Heart right ventricle (tissue), 16 donors: ENCODE measurements at regions not wholly inside any gene's neighbourhood (a gene's known extent, or its start where the extent isn't known, plus 50 kb on each side); places are given as distances from the start of the nearest gene placed in this dataset.

Source experiments
- ATAC-seq, 8 donors: fragments of 200-7000 bp; cut with Tn5 transposase; one replicate each; pipeline ENCODE4 v1.9.1; 2020; ENCODE audit warnings: mild to moderate bottlenecking in 8 of 8, moderate library complexity in 8 of 8, moderate number of reproducible peaks in 1 of 8
- DNase-seq, 2 donors: peaks; one replicate each; pipeline ENCODE4 v3.0.0-alpha.2; 2020
- H3K27ac ChIP-seq, 10 donors: fragments of 200-600 bp; sonication (generic) in 2 of 10; one replicate each; pipeline versions ENCODE4 v1.5.0 to v1.8.0; 2020 to 2022; ENCODE audit warnings: mild to moderate bottlenecking in 3 of 10
- H3K27me3 ChIP-seq, 7 donors: fragments of 200-600 bp; one replicate each; pipeline ENCODE4 v1.8.0; 2021 to 2022; ENCODE audit warnings: mild to moderate bottlenecking in 2 of 7
- H3K36me3 ChIP-seq, 9 donors: fragments of 200-600 bp; sonication (generic) in 1 of 9; one replicate each; pipeline versions ENCODE4 v1.5.0 to v1.8.0; 2020 to 2022; ENCODE audit warnings: mild to moderate bottlenecking in 2 of 9
- H3K4me1 ChIP-seq, 9 donors: fragments of 200-600 bp; sonication (generic) in 1 of 9; one replicate each; pipeline versions ENCODE4 v1.5.0 to v1.8.0; 2020 to 2022; ENCODE audit warnings: mild to moderate bottlenecking in 4 of 9
- H3K4me3 ChIP-seq, 10 donors: fragments of 200-600 bp; sonication (generic) in 2 of 10; one replicate each; pipeline versions ENCODE4 v1.5.0 to v1.8.0; 2020 to 2022; ENCODE audit warnings: mild to moderate bottlenecking in 7 of 10, moderate library complexity in 2 of 10
- H3K9me3 ChIP-seq, 11 donors: fragments of 200-600 bp in 10 of 11; sonication (generic) in 2 of 11; one replicate each; pipeline versions ENCODE4 v1.5.0 to v1.8.0; 2013 to 2022; ENCODE audit warnings: mild to moderate bottlenecking in 2 of 11, control low read depth in 1 of 11, moderate library complexity in 1 of 11
- CTCF ChIP-seq, 9 donors: fragments of 200-600 bp; sonication (generic) in 2 of 9; IDR thresholded peaks; one replicate each; pipeline versions ENCODE4 v1.5.0 to v1.8.0; 2021 to 2022; ENCODE audit warnings: antibody characterized with exemption in 9 of 9, mild to moderate bottlenecking in 5 of 9, moderate library complexity in 1 of 9
- WGBS, 2 donors: extraction: QIAGEN DNeasy Blood & Tissue Kit; methylation state at CpG; one replicate each; pipeline ENCODE4 v1.1.7; 2013; ENCODE audit warnings: inconsistent platforms in 1 of 2; 5-methylcytosine and 5-hydroxymethylcytosine counted together
- intact Hi-C, 10 donors: fragments of 100-400 bp; cut with DNase I; formaldehyde crosslinking; loops; one replicate each; pipeline versions ENCODE4 v1.11.1 to v1.14.2; 2022
- donor health status: Arrhythmogenic right ventricular cardiomyopathy.
- donor health status: ischemic (EF 13 %, LVEDD 7.1; RV severe dilation, severe dysfunction).
- donor health status: healthy with polysubstance abuse.
- donor health status: DM: no; HTN: yes; CAD: no.
- donor health status: DM: no; HTN: no; CAD: no.
- donor health status: ischemic (EF 25% LVEDD 6.9; RV normal size, moderate dysfunction).
- donor health status: ischemic (EF 25% LVEDD 5.7; RV mildly dilated, moderate dysfunction).
- donor health status: healthy.
- donor health status: DM: yes; HTN: yes; CAD: no.
- donor health status: Ischemic cardiomyopathy.
- donor health status: ischemic (EF 35%, LVEDD 5.7; RV mildly dilated, moderate dysfunction).
- donor health status: nonischemic (EF 11% LVEDD 7.7; RV severe dilation, severe dysfunction).
- donor health status: DM: yes; HTN: yes; CAD: no.
- donor health status: PGD.
- donor health status: ischemic (EF 29% LVEDD 5.4; RV normal size, mild dysfunction).
- donor health status: nonischemic (EF 23%, LVEDD 6.1; RV moderate dilation, normal function).

GRCh38 chr16:85210423-85211169 lies 98.3 kb upstream of the CIBAR2 start:
- H3K27ac ChIP-seq, result peak overlapping the region in 1 of 10 donors; percentile 25

GRCh38 chr16:85211271-85211801 lies 99.1 kb upstream of the CIBAR2 start:
- intact Hi-C loops, result no loop called here
- ATAC-seq (no peak), DNase-seq (peak in 1 of 2 donors; percentile 15)
- WGBS, 2 donors, result 93 to 97% methylated on average over 17 of the region's 17 CpGs
- Histone ChIP-seq H3K9me3 (no peaks in the 10 kb centered on the region), H3K27me3 (no peaks in the 10 kb centered on the region), H3K4me1 (peaks cover 9 to 60% (median 27%) of the 10 kb centered on the region in 9 donors), H3K27ac (no peak overlapping the region), H3K36me3 (no peaks in the 10 kb centered on the region), H3K4me3 (no peak overlapping the region)
- no peak for TF ChIP-seq CTCF (IDR thresholded peaks at IDR 0.05)

More at GRCh38 chr16:85210423-85211169, 98.3 kb upstream of the CIBAR2 start:
- intact Hi-C loops, result no loop called here
- ATAC-seq, result no peak
- Histone ChIP-seq H3K4me1 (peaks cover 13 to 68% (median 34%) of the 10 kb centered on the region in 9 donors), H3K27me3 (no peaks in the 10 kb centered on the region), H3K9me3 (no peaks in the 10 kb centered on the region), H3K4me3 (no peak overlapping the region), H3K36me3 (no peaks in the 10 kb centered on the region)
- WGBS, 2 donors, result 78 to 82% methylated on average over 8 of the region's 8 CpGs
- peak in 1 of 2 donors; percentile 6 for DNase-seq
- TF ChIP-seq CTCF (IDR thresholded peaks at IDR 0.05), result no peak

DNA sequence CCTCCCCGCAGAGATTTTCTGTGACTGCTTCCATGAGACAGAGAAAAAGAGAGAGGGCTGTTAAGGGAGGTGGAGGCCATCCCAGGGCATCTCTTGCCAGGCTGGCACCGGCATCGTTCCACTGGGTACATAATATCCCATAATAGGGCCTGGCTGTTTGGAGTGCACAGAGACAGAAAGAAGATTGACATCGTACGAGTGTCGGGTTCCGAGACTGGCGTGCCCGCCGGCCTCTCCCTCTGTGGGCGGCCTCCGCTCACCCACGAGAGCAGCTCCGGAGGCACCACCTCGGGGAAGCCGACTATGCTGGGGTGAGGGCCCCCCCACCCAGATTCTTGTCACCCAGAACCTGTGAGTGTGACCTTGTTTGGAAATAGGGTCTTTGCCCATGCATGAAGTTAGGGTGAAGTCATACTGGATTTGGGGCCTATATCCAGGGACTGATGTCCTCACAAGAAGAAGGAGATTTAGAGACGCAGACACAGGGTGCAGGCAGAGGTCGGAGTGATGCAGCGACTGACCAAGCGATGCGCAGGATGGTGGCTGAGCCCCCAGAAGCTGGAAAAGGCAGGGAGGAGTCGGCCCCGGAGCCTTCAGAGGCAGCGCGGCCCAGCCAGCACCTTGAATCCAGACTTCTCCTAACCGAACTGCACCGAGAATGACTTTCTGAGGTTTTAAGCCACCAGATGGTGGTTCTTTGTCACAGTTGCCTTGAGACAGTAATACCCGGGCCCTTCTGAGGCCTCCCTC lies 101.8 kb upstream of the CIBAR2 start:
- no peaks in the 10 kb centered on the region for H3K27me3 ChIP-seq
- ATAC-seq, result peak in 6 of 8 donors; percentile 3 to 66 (median 30)
- H3K4me1 ChIP-seq, result peaks cover 0 to 47% (median 15%) of the 10 kb centered on the region in 9 donors
- no peaks in the 10 kb centered on the region for H3K36me3 ChIP-seq
- H3K4me3 ChIP-seq, result no peak overlapping the region
- WGBS, 2 donors, result 85% methylated on average over 28 of the region's 28 CpGs
- H3K9me3 ChIP-seq, result no peaks in the 10 kb centered on the region
- peak overlapping the region in 4 of 10 donors; percentile 9 to 43 (median 20) for H3K27ac ChIP-seq
- TF ChIP-seq CTCF (IDR thresholded peaks at IDR 0.05), result no peak
- no peak for DNase-seq
- intact Hi-C loops, result no loop called here

GRCh38 chr16:85215478-85216118 lies 103.3 kb upstream of the CIBAR2 start:
- intact Hi-C loops, result no loop called here
- ATAC-seq (no peak), DNase-seq (no peak)
- no peak overlapping the region for H3K27ac ChIP-seq
- H3K4me1 ChIP-seq, result peaks cover 4 to 47% (median 21%) of the 10 kb centered on the region in 9 donors
- no peak overlapping the region for H3K4me3 ChIP-seq
- no peaks in the 10 kb centered on the region for H3K36me3 ChIP-seq
- no peaks in the 10 kb centered on the region for H3K27me3 ChIP-seq
- WGBS, 2 donors, result 78 to 82% methylated on average over 8 of the region's 8 CpGs
- H3K9me3 ChIP-seq, result no peaks in the 10 kb centered on the region
- TF ChIP-seq CTCF (IDR thresholded peaks at IDR 0.05), result no peak
